CD4-positive, alpha-beta T cell (primary cell): ENCODE measurements at regions not wholly inside any gene's neighbourhood (a gene's known extent, or its start where the extent isn't known, plus 50 kb on each side); places are given as distances from the start of the nearest gene placed in this dataset.

Experiments
- ATAC-seq: fragments of 200-7000 bp; cut with Tn5 transposase; one replicate; pipeline ENCODE4 v1.10.0; 2022; ENCODE audit warnings: mild to moderate bottlenecking; ENCODE audit not compliant: poor library complexity
- CTCF ChIA-PET: fragments of 350-600 bp; sonication (Branson Sonifier 250); formaldehyde crosslinking; loops from one replicate; lab custom pipeline; 2021; ENCODE audit warnings: antibody characterized with exemption, inconsistent platforms; lab: Charles Lee
- POLR2A ChIA-PET: fragments of 350-600 bp; sonication (Branson Sonifier 250); formaldehyde crosslinking; loops from one replicate; lab custom pipeline; 2021; ENCODE audit warnings: antibody characterized with exemption, inconsistent platforms; lab: Charles Lee
- DNase-seq, 14 experiments: peaks; one replicate each; pipeline ENCODE4 v3.0.0-alpha.2; 2013 to 2020; ENCODE audit warnings: mixed read lengths in 2 of 14
- H3K27ac ChIP-seq, 2 donors: one replicate each; pipeline versions ENCODE4 v1.5.1 to v1.7.0; 2013; ENCODE audit warnings: low read length in 2 of 2, low read depth in 1 of 2, mild to moderate bottlenecking in 1 of 2
- H3K27me3 ChIP-seq, 2 experiments: 1 replicate in 1 of 2; 2 replicates in 1 of 2; pipeline versions ENCODE4 v1.6.1 to v1.7.0; 2013; ENCODE audit warnings: low read length in 2 of 2, control low read depth in 1 of 2, mild to moderate bottlenecking in 1 of 2, moderate library complexity in 1 of 2; ENCODE audit not compliant: insufficient read depth in 2 of 2, control insufficient read depth in 1 of 2
- H3K36me3 ChIP-seq: one replicate; pipeline ENCODE4 v1.6.1; 2013; ENCODE audit warnings: low read length, control low read depth; ENCODE audit not compliant: insufficient read depth
- H3K4me1 ChIP-seq: one replicate; pipeline ENCODE4 v1.6.1; 2013; ENCODE audit warnings: low read length, control low read depth; ENCODE audit not compliant: insufficient read depth
- H3K4me3 ChIP-seq: one replicate; pipeline ENCODE4 v1.5.1; 2013; ENCODE audit warnings: mild to moderate bottlenecking, low read length, moderate library complexity
- H3K9me3 ChIP-seq, 2 experiments: 1 replicate in 1 of 2; 2 replicates in 1 of 2; pipeline versions ENCODE4 v1.6.1 to v1.7.0; 2013; ENCODE audit warnings: low read length in 2 of 2, mild to moderate bottlenecking in 2 of 2, control low read depth in 1 of 2, moderate library complexity in 1 of 2; ENCODE audit not compliant: control insufficient read depth in 1 of 2, insufficient read depth in 1 of 2
- H3K27ac Mint-ChIP-seq: one replicate; pipeline ENCODE4 v1.8.0; 2020; ENCODE audit warnings: mixed read lengths
- H3K27me3 Mint-ChIP-seq: one replicate; pipeline ENCODE4 v1.8.0; 2021; ENCODE audit warnings: mixed read lengths
- H3K36me3 Mint-ChIP-seq: one replicate; pipeline ENCODE4 v1.8.0; 2021; ENCODE audit warnings: low read depth, mixed read lengths
- H3K4me1 Mint-ChIP-seq: one replicate; pipeline ENCODE4 v1.8.0; 2021; ENCODE audit warnings: low read depth, mixed read lengths
- H3K4me3 Mint-ChIP-seq: one replicate; pipeline ENCODE4 v1.8.0; 2020; ENCODE audit warnings: mild to moderate bottlenecking, mixed read lengths
- H3K9me3 Mint-ChIP-seq: one replicate; pipeline ENCODE4 v1.8.0; 2020; ENCODE audit warnings: mixed read lengths
- CTCF ChIP-seq: fragments of 200-600 bp; IDR thresholded peaks from one replicate; pipeline ENCODE4 v1.8.0; 2022; ENCODE audit warnings: antibody characterized with exemption, mild to moderate bottlenecking
- intact Hi-C, 2 experiments: fragments of 100-400 bp; cut with DNase I in 1 of 2; cut with micrococcal nuclease in 1 of 2; formaldehyde crosslinking; loops; one replicate each; pipeline versions ENCODE4 v1.15.1 to v1.9.0; 2023 to 2025; cut with DNase I, micrococcal nuclease

- ChIA-PET CTCF (no interaction called here), POLR2A (interaction anchor here (1.4 kb wide), 1 partner anchor 11 kb away, joined by 9 read pairs; no protein-coding TSS in a partner anchor)
- Histone ChIP-seq H3K36me3 (no peaks in the 10 kb centered on the region), H3K9me3 (peaks cover 4 to 9% of the 10 kb centered on the region in 2 experiments), H3K27me3 (no peaks in the 10 kb centered on the region), H3K4me3 (no peak overlapping the region), H3K27ac (no peak overlapping the region), H3K4me1 (peaks cover 22% of the 10 kb centered on the region)
- peaks cover 28% of the 10 kb centered on the region for H3K4me1 Mint-ChIP-seq
- H3K27ac Mint-ChIP-seq = no peak overlapping the region
- H3K9me3 Mint-ChIP-seq = peaks cover 4% of the 10 kb centered on the region
- ATAC-seq = no peak
- H3K36me3 Mint-ChIP-seq = no peaks in the 10 kb centered on the region
- no peak overlapping the region for H3K4me3 Mint-ChIP-seq
- no peak for TF ChIP-seq CTCF
- no peak for DNase-seq
- intact Hi-C loops = no loop called here
- no peaks in the 10 kb centered on the region for H3K27me3 Mint-ChIP-seq
Measured at GRCh38 chr6:14266266-14266665, 148.7 kb downstream of the CD83 start.

- Histone ChIP-seq H3K36me3 (no peaks in the 10 kb centered on the region), H3K27me3 (no peaks in the 10 kb centered on the region), H3K9me3 (peaks cover 4 to 14% of the 10 kb centered on the region in 2 experiments), H3K4me3 (no peak overlapping the region), H3K4me1 (peaks cover 24% of the 10 kb centered on the region), H3K27ac (no peak overlapping the region)
- CTCF ChIA-PET = no interaction called here
- Mint-ChIP-seq H3K4me3 (no peak overlapping the region), H3K9me3 (peaks cover 4% of the 10 kb centered on the region), H3K27ac (no peak overlapping the region), H3K4me1 (peaks cover 38% of the 10 kb centered on the region), H3K27me3 (no peaks in the 10 kb centered on the region), H3K36me3 (no peaks in the 10 kb centered on the region)
- no peak for TF ChIP-seq CTCF
- ATAC-seq (no peak), DNase-seq (no peak)
- intact Hi-C loops = no loop called here
- POLR2A ChIA-PET = no interaction called here
Measured at GRCh38 chr6:14267885-14268660, 150.5 kb downstream of the CD83 start.

- H3K4me1 Mint-ChIP-seq = peaks cover 50% of the 10 kb centered on the region
- H3K27ac Mint-ChIP-seq = no peak overlapping the region
- intact Hi-C loops = no loop called here
Measured at GRCh38 chr6:14269436-14269835, 151.9 kb downstream of the CD83 start.

More at GRCh38 chr6:14269436-14269835, 151.9 kb downstream of the CD83 start:
- ATAC-seq = no peak
- H3K4me3 Mint-ChIP-seq = no peak overlapping the region
- CTCF ChIA-PET = no interaction called here
- Histone ChIP-seq H3K4me1 (peaks cover 24% of the 10 kb centered on the region), H3K27me3 (no peaks in the 10 kb centered on the region), H3K4me3 (no peak overlapping the region), H3K27ac (no peak overlapping the region), H3K36me3 (no peaks in the 10 kb centered on the region), H3K9me3 (peaks cover 4 to 5% of the 10 kb centered on the region in 2 experiments)
- peak in 1 of 14 experiments; percentile 7 for DNase-seq
- TF ChIP-seq CTCF = no peak
- H3K9me3 Mint-ChIP-seq = peaks cover under 1% of the 10 kb centered on the region
- H3K36me3 Mint-ChIP-seq = no peaks in the 10 kb centered on the region
- H3K27me3 Mint-ChIP-seq = no peaks in the 10 kb centered on the region
- POLR2A ChIA-PET = no interaction called here
